ENCODE measurements at regions not wholly inside any gene's neighbourhood (a gene's known extent, or its start where the extent isn't known, plus 50 kb on each side); places are given as distances from the start of the nearest gene placed in this dataset.
"Not testable (repeated sequence)": the region's sequence is repeated elsewhere in the genome, so short reads cannot be mapped to it uniquely, and the experiment has no call there.

DNA sequence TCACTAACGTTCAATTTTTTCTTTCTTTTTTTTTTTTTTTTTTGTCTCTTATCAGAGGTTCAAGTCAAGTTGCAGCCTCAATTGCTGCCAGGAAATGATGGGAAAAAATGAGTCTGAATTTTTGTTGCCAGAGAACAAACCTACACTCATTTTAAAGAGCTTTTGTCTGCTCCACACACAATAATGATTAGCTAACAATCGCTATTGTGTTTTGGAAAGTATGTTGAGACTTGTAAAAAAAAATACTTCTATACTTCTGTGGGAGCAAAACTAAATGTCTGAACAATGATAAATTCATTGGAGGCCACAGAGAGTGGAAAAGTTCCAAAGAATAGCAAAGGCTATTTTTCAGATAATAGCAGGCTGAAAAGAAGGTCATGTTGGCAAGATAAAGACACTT, 176.3 kb upstream of the LMCD1 start:
- Histone ChIP-seq H3K4me3 (ENCODE audit: low read length) (no peak overlapping the region), H3K9ac (ENCODE audit: low read depth, low read length) (no peak overlapping the region), H3K36me3 (ENCODE audit: insufficient read depth, low read length) (no peaks in the 10 kb centered on the region), H3K9me3 (ENCODE audit: insufficient read depth, low read depth, low read length) (no peaks in the 10 kb centered on the region), H3K27me3 (ENCODE audit: insufficient read depth, low read length) (no peaks in the 10 kb centered on the region), H3K4me1 (ENCODE audit: insufficient read depth, low read length) (peaks cover 16% of the 10 kb centered on the region), H3K27ac (ENCODE audit: low read depth, low read length) (no peak overlapping the region)
- WGBS = 43% methylated on average over 1 of the region's 2 CpGs

DNA sequence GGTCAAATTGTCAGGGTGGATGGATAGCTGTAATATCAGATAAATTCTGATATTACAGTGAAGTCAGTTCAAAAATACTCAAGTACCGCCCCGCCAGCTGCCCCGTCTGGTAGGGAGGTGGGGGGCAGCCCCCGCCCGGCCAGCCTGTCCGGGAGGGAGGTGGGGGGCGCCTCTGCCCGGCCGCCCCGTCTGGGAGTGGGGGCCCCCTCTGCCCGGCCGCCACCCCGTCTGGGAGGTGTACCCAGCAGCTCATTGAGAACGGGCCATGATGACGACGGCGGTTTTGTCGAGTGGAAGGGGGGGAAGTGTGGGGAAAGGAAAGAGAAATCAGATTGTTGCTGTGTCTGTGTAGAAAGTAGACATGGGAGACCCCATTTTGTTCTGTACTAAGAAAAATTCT, 175.8 kb upstream of the LMCD1 start:
- WGBS = 96% methylated on average over 18 of the region's 18 CpGs
- not testable (repeated sequence) for H3K4me3 ChIP-seq (ENCODE audit: low read length); H3K9ac ChIP-seq (ENCODE audit: low read depth, low read length); H3K27me3 ChIP-seq (ENCODE audit: insufficient read depth, low read length); H3K27ac ChIP-seq (ENCODE audit: low read depth, low read length); H3K9me3 ChIP-seq (ENCODE audit: insufficient read depth, low read depth, low read length); H3K36me3 ChIP-seq (ENCODE audit: insufficient read depth, low read length)
- H3K4me1 ChIP-seq (ENCODE audit: insufficient read depth, low read length) = peaks cover 11% of the 10 kb centered on the region

DNA sequence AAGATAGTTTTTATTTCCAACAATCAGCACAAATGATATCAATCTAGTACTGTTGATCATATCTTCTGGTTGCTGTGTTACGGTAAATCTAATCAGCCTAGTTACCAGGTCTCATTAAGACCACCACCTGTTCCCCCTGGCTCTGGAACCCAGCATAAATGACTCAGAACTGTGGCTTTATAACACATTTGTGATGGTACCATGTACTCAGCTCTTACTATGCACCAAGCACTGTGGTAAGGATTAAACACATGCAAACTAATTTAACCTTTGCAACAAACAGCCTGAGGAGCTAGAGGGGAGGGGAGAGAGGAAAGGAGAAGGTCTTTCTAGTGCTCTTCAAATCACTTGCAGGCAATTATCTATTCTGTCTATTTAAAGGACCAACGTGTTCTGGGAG, 173.9 kb upstream of the LMCD1 start:
- 91% methylated on average over 2 of the region's 2 CpGs for WGBS
- Histone ChIP-seq H3K9ac (ENCODE audit: low read depth, low read length) (no peak overlapping the region), H3K27me3 (ENCODE audit: insufficient read depth, low read length) (no peaks in the 10 kb centered on the region), H3K27ac (ENCODE audit: low read depth, low read length) (no peak overlapping the region), H3K9me3 (ENCODE audit: insufficient read depth, low read depth, low read length) (no peaks in the 10 kb centered on the region), H3K4me3 (ENCODE audit: low read length) (no peak overlapping the region), H3K4me1 (ENCODE audit: insufficient read depth, low read length) (no peaks in the 10 kb centered on the region), H3K36me3 (ENCODE audit: insufficient read depth, low read length) (no peaks in the 10 kb centered on the region)

DNA sequence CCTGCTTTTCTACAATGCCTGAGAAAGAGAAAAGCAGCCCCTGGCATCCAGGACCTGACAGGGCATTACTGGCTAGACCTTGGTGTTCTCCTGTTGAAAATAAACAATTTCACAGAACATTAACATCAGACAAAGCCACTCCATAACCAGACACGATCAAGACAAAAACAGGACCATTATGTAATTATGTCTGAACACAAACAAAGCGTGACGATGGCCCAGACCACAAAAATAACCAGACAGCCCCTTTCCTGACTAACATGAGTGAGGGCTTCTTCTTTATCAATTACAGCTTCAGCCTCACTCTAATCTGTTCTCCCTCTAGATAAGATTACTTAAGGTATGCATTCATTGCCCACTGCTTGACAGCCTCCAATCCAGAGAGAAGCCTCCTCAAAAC, 172.7 kb upstream of the LMCD1 start:
- Histone ChIP-seq H3K27ac (ENCODE audit: low read depth, low read length) (no peak overlapping the region), H3K9ac (ENCODE audit: low read depth, low read length) (no peak overlapping the region), H3K4me1 (ENCODE audit: insufficient read depth, low read length) (no peaks in the 10 kb centered on the region), H3K4me3 (ENCODE audit: low read length) (no peak overlapping the region), H3K27me3 (ENCODE audit: insufficient read depth, low read length) (no peaks in the 10 kb centered on the region), H3K9me3 (ENCODE audit: insufficient read depth, low read depth, low read length) (no peaks in the 10 kb centered on the region), H3K36me3 (ENCODE audit: insufficient read depth, low read length) (no peaks in the 10 kb centered on the region)
- 88% methylated on average over 3 of the region's 3 CpGs for WGBS

DNA sequence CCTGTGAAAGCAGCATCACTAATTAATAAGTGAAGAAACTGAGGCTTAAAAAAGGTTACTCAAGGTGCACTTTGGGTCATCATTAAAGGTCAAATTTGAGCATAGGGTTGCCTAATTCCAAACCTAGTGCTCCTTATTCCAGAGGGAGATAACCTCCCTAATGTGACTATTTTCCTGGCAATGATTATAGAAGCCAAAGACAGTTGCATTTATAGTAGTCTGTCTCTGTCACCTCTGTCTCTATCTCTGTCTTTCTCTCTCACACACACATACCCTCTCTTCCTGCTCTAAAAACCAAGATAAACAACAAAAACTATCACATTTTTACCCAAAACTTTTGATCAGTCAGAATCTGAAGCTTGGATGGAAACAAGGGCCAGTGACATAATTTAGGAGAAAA, 172.0 kb upstream of the LMCD1 start:
- Histone ChIP-seq H3K9me3 (ENCODE audit: insufficient read depth, low read depth, low read length) (no peaks in the 10 kb centered on the region), H3K4me3 (ENCODE audit: low read length) (no peak overlapping the region), H3K36me3 (ENCODE audit: insufficient read depth, low read length) (no peaks in the 10 kb centered on the region), H3K9ac (ENCODE audit: low read depth, low read length) (no peak overlapping the region), H3K27me3 (ENCODE audit: insufficient read depth, low read length) (no peaks in the 10 kb centered on the region), H3K27ac (ENCODE audit: low read depth, low read length) (no peak overlapping the region), H3K4me1 (ENCODE audit: insufficient read depth, low read length) (no peaks in the 10 kb centered on the region)

DNA sequence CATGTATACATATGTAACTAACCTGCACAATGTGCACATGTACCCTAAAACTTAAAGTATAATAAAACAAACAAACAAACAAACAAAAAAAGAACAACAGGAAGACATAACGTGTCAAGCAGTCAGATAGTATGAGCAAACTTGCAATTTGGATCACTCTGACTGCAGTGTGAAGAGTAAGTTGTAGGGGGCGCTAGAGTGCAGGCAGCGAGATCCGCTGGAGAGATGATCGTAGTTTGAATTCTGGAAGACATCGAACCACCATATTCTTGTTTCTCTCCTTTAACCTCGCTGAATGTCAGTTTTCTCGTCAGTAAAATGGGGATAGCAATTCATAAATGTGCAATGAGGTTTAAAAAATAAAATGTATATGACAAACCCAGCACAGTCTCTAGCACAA, 165.2 kb upstream of the LMCD1 start:
- Histone ChIP-seq H3K27me3 (ENCODE audit: insufficient read depth, low read length) (no peaks in the 10 kb centered on the region), H3K9me3 (ENCODE audit: insufficient read depth, low read depth, low read length) (no peaks in the 10 kb centered on the region), H3K27ac (ENCODE audit: low read depth, low read length) (no peak overlapping the region), H3K4me3 (ENCODE audit: low read length) (no peak overlapping the region), H3K36me3 (ENCODE audit: insufficient read depth, low read length) (no peaks in the 10 kb centered on the region), H3K9ac (ENCODE audit: low read depth, low read length) (no peak overlapping the region), H3K4me1 (ENCODE audit: insufficient read depth, low read length) (peaks cover 8% of the 10 kb centered on the region; the same call in 1 of the 2 replicates)
- WGBS = 92% methylated on average over 7 of the region's 8 CpGs

DNA sequence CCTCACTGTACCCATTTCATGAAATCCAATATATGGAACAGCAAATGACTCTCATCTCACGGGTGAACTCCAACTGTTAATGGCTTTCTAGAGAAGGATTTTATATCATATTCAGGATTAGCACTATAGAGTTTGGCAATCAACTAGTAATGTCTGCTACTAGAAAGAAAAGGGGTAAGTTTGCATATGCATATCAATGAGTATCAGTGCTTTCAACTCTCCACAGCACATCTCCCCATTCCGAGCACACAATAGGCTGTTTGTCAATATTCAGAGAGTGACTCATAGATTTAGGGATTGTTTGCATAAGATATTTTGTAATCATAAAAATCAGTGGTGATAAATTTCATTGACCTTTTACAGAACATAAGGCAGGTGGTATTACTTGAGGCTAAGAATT, 163.2 kb upstream of the LMCD1 start:
- no peaks in the 10 kb centered on the region for H3K9me3 ChIP-seq (ENCODE audit: insufficient read depth, low read depth, low read length)
- peaks cover 8% of the 10 kb centered on the region; the same call in 1 of the 2 replicates for H3K4me1 ChIP-seq (ENCODE audit: insufficient read depth, low read length)
- no peak overlapping the region for H3K4me3 ChIP-seq (ENCODE audit: low read length)
- WGBS = 80% methylated on average over 2 of the region's 2 CpGs
- H3K36me3 ChIP-seq (ENCODE audit: insufficient read depth, low read length) = no peaks in the 10 kb centered on the region
- no peaks in the 10 kb centered on the region for H3K27me3 ChIP-seq (ENCODE audit: insufficient read depth, low read length)
- no peak overlapping the region for H3K9ac ChIP-seq (ENCODE audit: low read depth, low read length)
- H3K27ac ChIP-seq (ENCODE audit: low read depth, low read length) = peak overlapping the region; percentile 48; the same call in 1 of the 2 replicates

DNA sequence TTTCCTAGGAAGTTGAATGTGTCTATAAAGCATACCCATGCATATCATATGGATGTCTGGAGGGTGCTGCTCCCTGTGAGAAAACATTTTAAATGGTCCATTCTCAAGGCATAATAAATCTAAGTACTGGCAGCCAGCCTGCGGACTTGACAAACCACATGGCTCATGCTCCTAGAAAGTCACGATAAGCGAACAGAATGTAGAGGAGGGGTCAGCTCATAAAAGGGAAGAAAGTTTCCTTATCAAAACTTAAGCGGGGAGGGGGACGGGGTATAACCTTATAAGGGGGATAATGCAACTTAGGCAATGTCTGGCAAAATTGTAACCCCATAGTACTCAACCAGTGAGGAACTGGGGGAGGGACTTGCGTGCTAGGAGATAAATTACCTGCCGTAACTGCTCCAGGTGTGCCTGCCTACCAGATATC, 159.8 kb upstream of the LMCD1 start:
- Histone ChIP-seq H3K36me3 (ENCODE audit: insufficient read depth, low read length) (no peaks in the 10 kb centered on the region), H3K9ac (ENCODE audit: low read depth, low read length) (no peak overlapping the region), H3K9me3 (ENCODE audit: insufficient read depth, low read depth, low read length) (peaks cover 24% of the 10 kb centered on the region), H3K4me3 (ENCODE audit: low read length) (no peak overlapping the region), H3K4me1 (ENCODE audit: insufficient read depth, low read length) (peaks cover 8% of the 10 kb centered on the region; the same call in 1 of the 2 replicates), H3K27ac (ENCODE audit: low read depth, low read length) (no peak overlapping the region), H3K27me3 (ENCODE audit: insufficient read depth, low read length) (no peaks in the 10 kb centered on the region)
- WGBS = 97% methylated on average over 7 of the region's 7 CpGs

DNA sequence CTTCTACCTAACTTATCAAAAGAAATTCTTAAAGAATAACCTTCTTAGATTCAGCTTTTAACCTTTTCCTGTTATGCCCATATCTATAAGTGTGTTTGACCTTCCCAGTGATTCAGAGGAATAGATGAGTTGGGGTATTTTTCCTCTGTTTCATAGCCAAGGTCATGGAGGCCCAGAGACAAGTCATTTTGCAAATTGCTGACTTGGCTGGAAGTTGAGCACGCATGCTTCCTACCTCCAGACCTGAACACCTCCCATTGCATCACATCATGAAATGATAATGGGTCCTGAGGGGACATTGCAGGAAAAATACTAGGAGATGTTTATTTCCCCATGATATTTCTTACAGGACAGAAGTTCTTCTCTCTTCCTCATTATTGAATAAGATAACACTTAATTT, 158.6 kb upstream of the LMCD1 start:
- 100% methylated on average over 1 of the region's 1 CpG for WGBS
- Histone ChIP-seq H3K27me3 (ENCODE audit: insufficient read depth, low read length) (no peaks in the 10 kb centered on the region), H3K4me3 (ENCODE audit: low read length) (no peak overlapping the region), H3K27ac (ENCODE audit: low read depth, low read length) (no peak overlapping the region), H3K9ac (ENCODE audit: low read depth, low read length) (no peak overlapping the region), H3K4me1 (ENCODE audit: insufficient read depth, low read length) (peaks cover 8% of the 10 kb centered on the region; the same call in 1 of the 2 replicates), H3K9me3 (ENCODE audit: insufficient read depth, low read depth, low read length) (peaks cover 33% of the 10 kb centered on the region), H3K36me3 (ENCODE audit: insufficient read depth, low read length) (no peaks in the 10 kb centered on the region)

DNA sequence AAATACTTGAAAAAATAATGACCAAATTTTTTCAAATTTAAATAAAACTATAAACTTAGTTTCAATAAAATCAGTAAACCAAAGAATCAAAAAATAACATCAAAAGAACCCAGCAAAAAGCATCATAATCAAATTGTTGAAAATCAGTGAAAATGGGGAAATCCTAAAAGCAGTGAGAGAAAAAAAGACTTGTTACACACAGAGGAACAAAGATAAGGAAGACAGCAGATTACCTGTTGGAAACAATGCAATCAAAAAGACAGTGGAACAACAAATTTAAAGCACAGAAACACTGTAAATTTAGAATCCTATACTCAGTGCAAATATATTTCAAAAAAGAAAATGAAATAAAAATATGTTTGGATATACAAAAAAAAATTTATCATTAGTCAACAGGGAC, 156.2 kb upstream of the LMCD1 start:
- no peak overlapping the region for H3K27ac ChIP-seq (ENCODE audit: low read depth, low read length)
- H3K9ac ChIP-seq (ENCODE audit: low read depth, low read length) = no peak overlapping the region
- H3K9me3 ChIP-seq (ENCODE audit: insufficient read depth, low read depth, low read length) = peaks cover 33% of the 10 kb centered on the region
- no peak overlapping the region for H3K4me3 ChIP-seq (ENCODE audit: low read length)
- no peaks in the 10 kb centered on the region for H3K27me3 ChIP-seq (ENCODE audit: insufficient read depth, low read length)
- no peaks in the 10 kb centered on the region for H3K36me3 ChIP-seq (ENCODE audit: insufficient read depth, low read length)
- H3K4me1 ChIP-seq (ENCODE audit: insufficient read depth, low read length) = no peaks in the 10 kb centered on the region

DNA sequence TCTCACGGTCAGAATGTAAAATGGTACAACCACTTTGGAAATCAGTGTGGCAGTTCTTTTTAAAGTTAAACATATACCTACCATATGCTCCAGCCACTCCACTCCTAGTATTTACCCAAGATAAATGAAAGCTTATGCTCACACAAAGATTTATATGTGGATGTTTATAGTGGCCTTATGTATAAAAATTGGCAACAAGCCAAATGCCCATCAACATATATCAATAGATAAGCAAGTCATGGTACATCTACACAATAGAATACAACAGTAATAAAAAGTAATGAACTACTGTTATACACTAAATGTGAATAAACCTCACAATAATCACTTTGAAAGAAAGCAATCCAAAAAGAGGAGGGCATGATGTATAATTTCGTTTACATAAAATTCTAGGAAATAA, 153.5 kb upstream of the LMCD1 start:
- H3K4me3 ChIP-seq (ENCODE audit: low read length) = no peak overlapping the region
- no peaks in the 10 kb centered on the region for H3K4me1 ChIP-seq (ENCODE audit: insufficient read depth, low read length)
- WGBS = 91% methylated on average over 2 of the region's 2 CpGs
- H3K27ac ChIP-seq (ENCODE audit: low read depth, low read length) = no peak overlapping the region
- no peaks in the 10 kb centered on the region for H3K27me3 ChIP-seq (ENCODE audit: insufficient read depth, low read length)
- H3K36me3 ChIP-seq (ENCODE audit: insufficient read depth, low read length) = no peaks in the 10 kb centered on the region
- no peak overlapping the region for H3K9ac ChIP-seq (ENCODE audit: low read depth, low read length)
- H3K9me3 ChIP-seq (ENCODE audit: insufficient read depth, low read depth, low read length) = peaks cover 33% of the 10 kb centered on the region

DNA sequence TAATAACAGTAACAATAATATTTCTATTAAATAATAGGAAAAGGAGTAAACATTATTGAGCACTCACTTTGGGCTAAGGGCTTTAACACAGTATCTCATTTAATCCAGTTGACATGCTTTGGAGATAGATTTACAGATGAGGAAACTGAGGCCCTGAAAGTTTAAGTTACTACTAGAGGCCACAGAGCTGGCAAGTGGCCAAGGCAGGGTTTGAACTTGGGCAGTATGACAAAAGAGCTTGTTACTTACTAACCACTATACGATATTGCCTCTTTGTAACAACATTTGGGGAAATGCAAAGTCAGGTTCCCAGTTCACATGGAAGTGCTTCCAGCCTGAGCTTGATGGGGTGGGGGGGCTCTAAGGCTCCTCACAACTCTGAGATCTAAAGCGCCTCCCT, 149.1 kb upstream of the LMCD1 start:
- no peaks in the 10 kb centered on the region for H3K36me3 ChIP-seq (ENCODE audit: insufficient read depth, low read length)
- no peaks in the 10 kb centered on the region for H3K27me3 ChIP-seq (ENCODE audit: insufficient read depth, low read length)
- 0 out of 2 replicates have a peak, but pooled peaks cover 4% of the 10 kb centered on the region for H3K4me1 ChIP-seq (ENCODE audit: insufficient read depth, low read length)
- no peak overlapping the region for H3K9ac ChIP-seq (ENCODE audit: low read depth, low read length)
- H3K9me3 ChIP-seq (ENCODE audit: insufficient read depth, low read depth, low read length) = 0 out of 2 replicates have a peak, but pooled peaks cover 4% of the 10 kb centered on the region
- no peak overlapping the region for H3K4me3 ChIP-seq (ENCODE audit: low read length)
- 91% methylated on average over 2 of the region's 2 CpGs for WGBS
- H3K27ac ChIP-seq (ENCODE audit: low read depth, low read length) = no peak overlapping the region

Measured in HUES64 (cell line).